Limb (tissue), 2 donors: ENCODE measurements at regions not wholly inside any gene's neighbourhood (a gene's known extent, or its start where the extent isn't known, plus 50 kb on each side); places are given as distances from the start of the nearest gene placed in this dataset.

Experiments used
- DNase-seq, 2 donors: peaks; one replicate each; pipeline ENCODE4 v3.0.0-alpha.2; 2016; ENCODE audit errors: extremely low spot score in 2 of 2

GRCh38 chr10:130782467-130782866, 529.1 kb downstream of the TCERG1L start:
- DNase-seq, result no peak

GRCh38 chr10:130784326-130784725, 527.2 kb downstream of the TCERG1L start:
- DNase-seq, result no peak

DNA sequence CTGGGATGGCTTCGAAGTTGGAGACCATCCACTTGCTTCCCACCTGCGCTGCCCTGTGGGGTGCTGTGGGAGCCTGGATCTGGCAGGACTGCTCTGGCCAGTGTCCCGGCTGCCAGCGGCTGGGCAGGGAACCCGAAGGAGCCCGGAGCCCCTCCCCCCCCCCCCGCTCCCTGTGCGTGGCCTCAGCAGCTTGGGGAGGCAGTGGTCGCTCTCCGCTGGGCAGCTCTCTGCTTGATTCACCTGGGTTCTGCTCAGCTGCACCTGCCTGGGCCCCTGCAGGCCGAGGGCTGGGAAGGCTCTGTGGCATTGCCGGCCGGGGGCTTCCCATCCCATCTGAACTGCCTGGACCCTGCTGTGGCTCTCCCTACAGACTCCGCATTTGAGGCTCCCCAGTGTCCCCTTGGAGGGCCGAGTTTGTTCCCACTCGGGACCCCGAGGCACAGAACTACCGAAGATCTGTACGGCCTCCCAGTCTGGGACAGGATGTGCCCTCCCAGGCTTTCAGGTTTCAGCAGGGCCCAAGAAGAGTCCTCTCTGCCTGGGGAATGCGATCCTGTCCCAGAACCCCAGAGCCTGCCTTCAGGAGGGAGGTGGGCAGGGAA, 525.1 kb downstream of the TCERG1L start:
- no peak for DNase-seq

DNA sequence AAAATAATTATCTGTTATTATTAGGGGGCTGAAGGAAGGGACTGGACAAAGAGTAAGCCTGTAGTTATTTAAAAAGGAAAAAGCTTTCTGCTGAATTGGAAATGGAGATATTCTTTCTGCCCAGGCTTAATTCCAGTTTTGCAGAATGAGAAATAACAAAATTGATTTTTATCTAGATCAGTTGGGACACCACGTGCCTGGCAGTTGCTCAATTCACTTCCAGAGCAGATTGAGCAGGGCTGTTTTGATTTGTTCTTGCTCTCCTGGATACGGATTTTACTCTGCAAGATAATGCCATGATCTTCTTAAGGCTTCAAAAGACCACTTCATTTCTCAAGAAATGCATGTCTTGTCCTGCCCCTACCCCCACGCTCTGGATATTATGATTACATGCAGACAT, 524.3 kb downstream of the TCERG1L start:
- no peak for DNase-seq

- DNase-seq, result no peak
Measured at GRCh38 chr10:130787821-130788220, 523.7 kb downstream of the TCERG1L start.

- DNase-seq, result no peak
Measured at GRCh38 chr10:130790339-130790738, 521.2 kb downstream of the TCERG1L start.

- no peak for DNase-seq
Measured at GRCh38 chr10:130792096-130792845, 519.2 kb downstream of the TCERG1L start.

DNA sequence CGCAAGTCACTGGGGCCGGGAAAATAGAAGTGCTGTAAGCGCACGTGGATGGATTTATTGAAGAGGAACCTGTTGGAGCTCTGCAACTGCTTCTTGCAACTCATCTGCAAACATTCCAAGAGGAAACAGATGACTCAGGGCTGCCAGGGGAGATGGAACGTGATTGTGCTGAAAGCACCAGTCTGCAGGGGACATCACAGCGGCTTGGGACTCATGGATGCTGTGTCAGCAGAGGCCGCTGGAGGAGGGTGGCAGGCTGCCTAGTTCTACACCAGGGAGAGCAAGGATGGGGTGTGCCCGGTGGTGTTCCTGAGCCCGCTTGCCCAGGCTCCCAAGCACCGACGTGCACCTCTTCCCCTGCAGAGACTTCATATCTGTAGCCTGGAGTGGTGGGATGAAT, 515.7 kb downstream of the TCERG1L start:
- no peak for DNase-seq

- DNase-seq, result no peak
Measured at GRCh38 chr10:130799532-130799931, 512.0 kb downstream of the TCERG1L start.

- no peak for DNase-seq
Measured at GRCh38 chr10:130800281-130800680, 511.2 kb downstream of the TCERG1L start.

DNA sequence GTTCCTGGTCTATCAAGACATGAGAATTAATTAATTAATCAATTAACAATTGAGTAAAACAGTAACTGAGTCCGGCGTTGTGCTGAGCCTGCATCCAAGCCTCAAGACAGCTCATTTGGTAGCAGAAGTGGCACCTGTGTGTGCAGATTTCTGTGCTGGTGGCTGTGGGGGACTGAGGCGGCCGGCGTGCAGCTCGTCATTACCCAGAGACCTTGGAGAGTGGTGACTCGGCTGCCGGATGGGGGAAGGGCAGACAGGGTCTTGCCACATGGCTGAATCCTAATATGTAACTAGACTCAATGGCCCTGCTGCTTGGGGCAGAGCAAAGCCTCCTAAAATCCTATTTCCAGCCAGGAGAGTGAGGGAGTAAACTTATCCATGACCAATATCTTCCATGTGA, 510.2 kb downstream of the TCERG1L start:
- no peak for DNase-seq

DNA sequence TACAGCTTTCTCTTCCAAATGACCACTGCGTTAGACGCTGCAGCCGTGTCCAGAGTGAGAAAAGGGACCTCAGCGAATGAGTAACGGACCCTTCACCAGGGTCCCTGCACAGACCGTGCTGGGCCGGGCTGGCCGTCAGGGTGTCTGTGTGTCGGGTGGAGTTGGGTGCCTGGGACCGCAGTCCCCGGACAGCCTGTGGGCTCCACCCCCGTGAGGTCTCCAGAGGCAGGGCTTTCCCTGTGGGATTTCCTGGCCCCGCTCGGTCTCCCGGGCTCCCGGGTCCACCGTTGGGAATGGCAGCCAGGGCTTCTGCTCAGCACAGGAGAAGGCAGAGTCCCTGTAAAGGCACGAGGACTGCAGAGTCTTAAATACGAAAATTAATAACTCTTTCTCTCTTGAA, 509.7 kb downstream of the TCERG1L start:
- DNase-seq, result no peak

DNA sequence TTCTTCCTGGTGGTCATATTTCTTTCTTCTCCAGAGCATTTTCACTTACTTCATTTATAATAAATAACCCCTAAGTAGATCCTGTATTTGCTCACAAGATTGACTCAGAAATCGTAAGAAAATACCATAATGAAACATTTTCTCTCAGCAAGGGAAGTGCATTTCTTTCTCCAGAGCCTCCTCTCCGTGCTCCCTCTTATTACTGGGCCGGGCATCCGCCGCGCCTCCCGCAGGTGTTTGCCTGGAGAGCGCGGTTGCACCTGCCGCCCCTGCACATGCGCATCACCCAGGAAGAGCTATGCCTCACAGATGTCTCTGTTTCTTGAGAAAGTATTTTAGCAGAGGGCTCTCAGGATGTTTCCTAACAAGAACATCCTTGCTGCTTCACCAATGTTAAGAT, 509.2 kb downstream of the TCERG1L start:
- no peak for DNase-seq

DNA sequence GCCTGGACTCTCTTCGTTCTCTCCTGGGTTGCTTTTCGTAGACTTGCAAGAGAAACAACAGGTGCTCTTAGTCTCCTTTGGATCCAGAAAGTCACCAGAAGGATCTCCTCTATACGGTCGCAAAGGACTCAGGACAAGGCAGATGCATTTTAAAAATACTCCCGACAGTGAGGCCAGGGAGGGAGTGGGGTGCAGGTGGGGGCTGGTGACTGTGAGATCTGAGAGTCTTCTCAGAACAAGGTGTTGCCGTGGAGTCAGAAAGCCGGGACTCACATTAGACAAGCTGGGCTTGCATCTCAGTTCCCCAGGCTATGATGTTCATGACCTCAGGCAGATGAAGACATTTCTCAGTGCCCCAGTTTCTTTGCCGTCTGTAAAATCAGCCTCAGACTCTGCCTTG, 507.2 kb downstream of the TCERG1L start:
- no peak for DNase-seq

DNA sequence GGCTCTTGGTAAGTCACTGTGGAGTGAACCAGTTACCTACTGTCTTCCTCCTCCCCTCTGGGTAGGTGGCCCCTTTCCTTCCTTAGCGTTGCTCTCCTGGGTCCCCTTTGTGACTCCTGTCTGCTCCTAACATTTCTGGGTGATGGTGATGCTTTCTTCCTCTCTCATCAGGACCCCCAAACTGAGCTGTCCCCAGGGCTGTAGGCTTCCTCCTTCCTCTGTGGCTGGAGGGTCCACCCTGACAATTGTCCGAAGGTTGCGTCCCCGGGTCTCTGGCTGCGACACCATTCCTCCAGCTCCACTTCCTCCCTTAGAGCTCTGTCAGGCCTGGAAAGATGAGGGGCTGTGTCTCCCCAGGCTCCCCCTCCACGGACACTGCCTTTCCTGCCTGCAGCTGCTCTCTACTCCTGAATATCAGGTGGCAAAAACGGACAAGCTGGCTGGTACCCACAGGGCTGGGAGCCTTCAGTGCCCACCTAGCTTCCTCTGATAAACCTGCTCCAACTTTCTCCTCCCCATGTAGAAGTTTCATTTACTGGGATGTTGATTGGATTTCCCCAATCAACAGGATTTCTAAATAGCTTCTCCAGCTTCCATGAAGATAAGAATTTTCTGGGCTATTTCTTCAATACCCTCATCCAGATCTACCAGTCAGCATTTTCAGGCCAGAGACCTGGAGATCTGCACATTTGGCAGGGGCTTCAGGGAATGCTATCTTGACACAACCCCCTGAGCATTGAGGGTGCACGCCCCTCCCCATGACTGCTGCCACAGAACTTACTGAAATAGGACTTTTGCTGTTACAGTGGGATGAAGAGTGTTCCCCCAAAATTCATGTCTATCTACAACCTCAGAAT, 506.5 kb downstream of the TCERG1L start:
- peak in 1 of 2 donors; percentile 14 for DNase-seq

DNA sequence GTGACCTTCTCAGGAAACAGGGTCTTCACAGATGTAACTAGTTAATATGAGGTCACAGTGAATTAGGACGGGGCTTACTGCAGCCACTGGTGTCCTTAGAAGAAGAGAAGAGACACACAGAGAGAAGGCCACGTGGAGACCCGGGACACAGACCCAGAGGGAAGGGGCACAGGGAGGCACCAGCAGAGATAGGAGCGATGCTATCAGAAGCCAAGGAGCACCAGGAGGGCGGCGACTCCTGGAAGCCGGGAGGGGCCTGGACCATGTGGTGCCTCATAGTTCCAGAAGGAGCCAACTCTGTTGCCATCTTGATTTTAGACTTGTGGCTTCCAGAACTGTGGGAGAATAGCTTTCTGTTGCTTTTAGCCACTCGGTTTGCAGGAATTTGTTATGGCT, 505.9 kb downstream of the TCERG1L start:
- DNase-seq, result no peak

GRCh38 chr10:130806426-130806825, 505.1 kb downstream of the TCERG1L start:
- peak in 1 of 2 donors; percentile 11 for DNase-seq

GRCh38 chr10:130807096-130807495, 504.4 kb downstream of the TCERG1L start:
- DNase-seq, result peak in 1 of 2 donors; percentile 15

DNA sequence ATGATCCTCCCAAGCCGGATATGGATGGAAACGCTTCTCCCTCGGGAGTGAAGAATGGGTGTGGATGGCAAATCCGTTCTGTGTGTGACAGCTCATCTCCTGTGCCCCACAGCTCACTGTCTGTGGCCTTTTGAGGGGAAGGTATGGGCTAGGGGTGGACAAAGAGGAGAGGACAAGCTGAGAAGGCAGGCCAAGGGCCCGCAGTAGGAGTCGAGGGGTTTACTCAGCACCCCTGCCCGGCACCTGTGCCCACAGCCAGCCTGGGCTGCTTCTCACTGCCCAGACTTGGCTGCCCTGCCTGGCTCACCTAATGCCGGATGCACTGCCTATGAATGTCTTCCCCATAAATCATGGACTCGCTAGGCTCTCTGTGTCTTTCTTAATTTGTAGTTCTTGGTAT, 503.8 kb downstream of the TCERG1L start:
- DNase-seq, result peak in 1 of 2 donors; percentile 7

DNA sequence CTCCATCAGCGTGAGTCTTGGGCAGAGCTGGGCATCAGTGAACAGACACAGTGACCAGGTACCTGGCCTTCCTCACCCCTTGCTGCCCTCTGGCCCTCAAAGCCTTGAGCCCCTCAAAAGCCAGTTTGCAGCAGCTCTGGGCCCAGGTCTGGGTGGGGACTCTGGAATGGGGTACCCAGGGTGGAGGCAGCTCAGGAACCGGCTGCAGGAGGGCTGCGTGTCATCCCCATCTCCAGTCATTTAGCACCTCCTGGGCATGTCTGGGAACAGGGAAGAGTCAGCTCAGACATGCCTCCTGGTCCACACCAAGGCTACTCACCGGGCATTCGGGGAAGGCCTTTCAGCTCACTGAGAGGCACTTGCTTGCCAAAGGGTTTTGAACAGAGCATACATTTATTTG, 503.3 kb downstream of the TCERG1L start:
- peak in 1 of 2 donors; percentile 11 for DNase-seq

DNA sequence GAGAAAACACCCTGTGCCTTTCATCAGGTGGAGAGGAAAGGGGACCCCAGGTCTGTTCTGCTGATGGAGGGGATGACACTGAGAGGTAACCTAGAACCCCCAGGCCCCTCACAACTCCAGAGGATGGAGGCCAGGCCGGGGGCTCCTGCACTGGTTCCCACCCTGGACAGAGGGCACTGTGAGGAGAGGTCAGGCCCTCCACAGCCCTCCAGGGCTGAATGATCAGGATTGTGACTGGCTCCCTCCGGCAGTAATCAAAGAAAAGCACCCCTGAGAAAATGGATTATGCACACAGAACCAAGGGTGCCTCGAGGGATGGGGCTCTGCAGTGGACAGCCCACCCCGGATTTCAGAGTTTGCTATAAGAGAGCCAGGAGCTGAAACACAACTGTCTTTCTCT, 502.8 kb downstream of the TCERG1L start:
- DNase-seq, result no peak

- no peak for DNase-seq
Measured at GRCh38 chr10:130809181-130809580, 502.3 kb downstream of the TCERG1L start.
